ENCODE measurements at regions not wholly inside any gene's neighbourhood (a gene's known extent, or its start where the extent isn't known, plus 50 kb on each side); places are given as distances from the start of the nearest gene placed in this dataset.

DNA sequence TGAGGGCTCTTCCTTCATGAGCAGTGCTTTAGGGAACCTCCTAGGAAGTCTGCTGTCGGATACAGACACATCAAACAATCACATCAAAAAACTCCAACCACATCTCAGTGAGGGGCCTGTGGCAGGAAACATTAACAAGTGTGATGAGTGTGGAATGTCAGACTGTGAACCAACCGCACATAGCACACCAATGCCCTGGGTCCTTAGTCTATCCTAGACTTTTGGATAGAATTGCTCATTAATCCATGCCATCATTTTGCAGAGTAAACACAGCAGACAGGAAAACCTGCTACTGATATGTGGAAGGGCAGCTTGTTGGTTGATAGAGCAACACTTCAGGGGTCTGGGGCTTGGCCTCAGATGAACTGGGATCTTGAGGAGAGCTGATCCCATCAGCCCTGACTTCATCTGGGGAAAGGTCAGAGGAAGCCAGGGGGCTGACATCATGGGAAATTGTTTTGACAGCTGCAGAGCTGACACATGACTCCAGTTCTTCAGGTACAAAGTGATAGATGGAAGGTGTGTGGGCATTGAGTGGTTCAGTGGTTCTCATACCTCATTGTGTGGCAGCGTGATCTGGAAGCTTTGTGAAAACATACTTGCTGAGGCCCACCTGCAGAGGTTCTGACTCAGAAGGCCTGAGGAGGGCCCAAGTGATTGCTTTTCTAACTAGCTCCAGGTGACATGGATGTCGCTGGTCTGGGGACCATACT lies 193.3 kb downstream of the DIRAS2 start:
- no peak for ATAC-seq (replicated peaks)
- DNase-seq: no peak
- Mint-ChIP-seq H3K27ac (no peak overlapping the region), H3K27me3 (peaks cover 4 to 12% of the 10 kb centered on the region in 2 donors), H3K4me3 (no peak overlapping the region), H3K9me3 (no peaks in the 10 kb centered on the region), H3K4me1 (ENCODE audit: low read depth in 2 of 2) (no peaks in the 10 kb centered on the region), H3K36me3 (ENCODE audit: insufficient read depth) (no peaks in the 10 kb centered on the region)

GRCh38 chr9:90451804-90452203 lies 190.8 kb downstream of the DIRAS2 start:
- DNase-seq (no peak), ATAC-seq (replicated peaks) (no peak)
- no peak overlapping the region for H3K27ac Mint-ChIP-seq
- peaks cover 4 to 12% of the 10 kb centered on the region in 2 donors for H3K27me3 Mint-ChIP-seq
- no peaks in the 10 kb centered on the region for H3K4me1 Mint-ChIP-seq (ENCODE audit: low read depth in 2 of 2)
- no peaks in the 10 kb centered on the region for H3K36me3 Mint-ChIP-seq (ENCODE audit: insufficient read depth)
- no peak overlapping the region for H3K4me3 Mint-ChIP-seq
- H3K9me3 Mint-ChIP-seq: no peaks in the 10 kb centered on the region

GRCh38 chr9:90455316-90455715 lies 187.3 kb downstream of the DIRAS2 start:
- ATAC-seq (replicated peaks): no peak
- H3K4me3 Mint-ChIP-seq: no peak overlapping the region
- H3K27me3 Mint-ChIP-seq: peaks cover 9 to 14% of the 10 kb centered on the region in 2 donors
- no peaks in the 10 kb centered on the region for H3K36me3 Mint-ChIP-seq (ENCODE audit: insufficient read depth)
- H3K9me3 Mint-ChIP-seq: no peaks in the 10 kb centered on the region
- DNase-seq: no peak
- H3K4me1 Mint-ChIP-seq (ENCODE audit: low read depth in 2 of 2): no peaks in the 10 kb centered on the region
- no peak overlapping the region for H3K27ac Mint-ChIP-seq

GRCh38 chr9:90457386-90458190 lies 185.0 kb downstream of the DIRAS2 start:
- DNase-seq: no peak
- ATAC-seq (replicated peaks): no peak
- H3K4me3 Mint-ChIP-seq: no peak overlapping the region
- H3K9me3 Mint-ChIP-seq: no peaks in the 10 kb centered on the region
- H3K27ac Mint-ChIP-seq: no peak overlapping the region
- peaks cover 9 to 22% of the 10 kb centered on the region in 2 donors for H3K27me3 Mint-ChIP-seq
- H3K36me3 Mint-ChIP-seq (ENCODE audit: insufficient read depth): no peaks in the 10 kb centered on the region
- H3K4me1 Mint-ChIP-seq (ENCODE audit: low read depth in 2 of 2): no peaks in the 10 kb centered on the region

DNA sequence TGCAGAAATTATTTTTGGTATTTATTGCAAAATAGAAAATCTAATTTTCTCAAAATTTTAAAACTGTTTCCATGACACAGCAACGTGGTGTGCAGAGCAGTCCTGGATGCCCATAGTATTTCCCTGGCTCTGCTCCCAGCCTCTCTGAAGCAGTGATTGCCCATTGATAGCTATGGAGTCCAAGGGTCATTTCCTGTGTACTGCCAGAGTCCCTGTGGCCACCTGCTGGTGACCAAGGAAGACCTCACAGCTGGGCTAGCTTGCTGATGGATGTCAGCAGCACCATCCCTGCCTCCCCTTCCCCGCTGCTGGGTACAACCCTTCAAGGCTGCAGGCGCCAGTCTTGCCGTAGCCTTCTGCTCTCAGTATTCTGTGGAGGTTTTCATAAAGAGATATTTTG lies 184.1 kb downstream of the DIRAS2 start:
- H3K27me3 Mint-ChIP-seq: peaks cover 9 to 22% of the 10 kb centered on the region in 2 donors
- H3K4me1 Mint-ChIP-seq (ENCODE audit: low read depth in 2 of 2): no peaks in the 10 kb centered on the region
- ATAC-seq (replicated peaks): no peak
- no peak for DNase-seq
- no peak overlapping the region for H3K4me3 Mint-ChIP-seq
- no peaks in the 10 kb centered on the region for H3K9me3 Mint-ChIP-seq
- H3K36me3 Mint-ChIP-seq (ENCODE audit: insufficient read depth): no peaks in the 10 kb centered on the region
- H3K27ac Mint-ChIP-seq: no peak overlapping the region

- no peak overlapping the region for H3K27ac Mint-ChIP-seq
- no peak for ATAC-seq (replicated peaks)
- no peaks in the 10 kb centered on the region for H3K36me3 Mint-ChIP-seq (ENCODE audit: insufficient read depth)
- H3K4me1 Mint-ChIP-seq (ENCODE audit: low read depth in 2 of 2): no peaks in the 10 kb centered on the region
- H3K27me3 Mint-ChIP-seq: peaks cover 9 to 22% of the 10 kb centered on the region in 2 donors
- no peak overlapping the region for H3K4me3 Mint-ChIP-seq
- H3K9me3 Mint-ChIP-seq: no peaks in the 10 kb centered on the region
- DNase-seq: no peak
These were observed 183.3 kb downstream of the DIRAS2 start for GRCh38 chr9:90459321-90459720.

GRCh38 chr9:90460220-90460619 lies 182.4 kb downstream of the DIRAS2 start:
- ATAC-seq (replicated peaks) (no peak), DNase-seq (no peak)
- Mint-ChIP-seq H3K9me3 (no peaks in the 10 kb centered on the region), H3K4me3 (no peak overlapping the region), H3K4me1 (ENCODE audit: low read depth in 2 of 2) (no peaks in the 10 kb centered on the region), H3K27ac (no peak overlapping the region), H3K27me3 (peaks cover 9 to 22% of the 10 kb centered on the region in 2 donors), H3K36me3 (ENCODE audit: insufficient read depth) (no peaks in the 10 kb centered on the region)

DNA sequence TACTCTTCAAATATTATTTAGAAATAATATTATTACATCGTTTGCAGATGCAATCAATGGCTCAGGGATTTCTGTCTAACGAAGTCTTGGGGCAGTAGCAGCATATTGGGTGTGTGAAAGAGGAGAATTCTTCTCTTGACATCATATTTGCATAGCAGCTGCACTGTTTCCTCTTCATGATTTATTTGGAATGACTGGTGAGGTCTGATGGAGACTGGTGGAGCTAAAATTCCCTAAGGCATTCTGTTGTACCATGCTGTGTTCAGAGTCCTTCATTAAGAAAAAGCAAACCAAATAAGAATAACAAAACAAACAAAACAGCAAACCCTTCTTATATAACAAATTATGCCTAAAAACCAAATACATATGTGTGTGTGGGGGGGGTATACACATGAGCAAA lies 177.6 kb downstream of the DIRAS2 start:
- peaks cover 1 to 11% of the 10 kb centered on the region in 2 donors for H3K27me3 Mint-ChIP-seq
- H3K27ac Mint-ChIP-seq: no peak overlapping the region
- DNase-seq (no peak), ATAC-seq (replicated peaks) (no peak)
- no peaks in the 10 kb centered on the region for H3K36me3 Mint-ChIP-seq (ENCODE audit: insufficient read depth)
- no peaks in the 10 kb centered on the region for H3K9me3 Mint-ChIP-seq
- H3K4me3 Mint-ChIP-seq: no peak overlapping the region
- H3K4me1 Mint-ChIP-seq (ENCODE audit: low read depth in 2 of 2): no peaks in the 10 kb centered on the region

GRCh38 chr9:90466441-90466840 lies 176.2 kb downstream of the DIRAS2 start:
- no peak for ATAC-seq (replicated peaks)
- no peak for DNase-seq
- no peak overlapping the region for H3K27ac Mint-ChIP-seq
- no peaks in the 10 kb centered on the region for H3K36me3 Mint-ChIP-seq (ENCODE audit: insufficient read depth)
- no peak overlapping the region for H3K4me3 Mint-ChIP-seq
- peaks cover 0 to 8% of the 10 kb centered on the region in 2 donors for H3K27me3 Mint-ChIP-seq
- no peaks in the 10 kb centered on the region for H3K9me3 Mint-ChIP-seq
- H3K4me1 Mint-ChIP-seq (ENCODE audit: low read depth in 2 of 2): no peaks in the 10 kb centered on the region

DNA sequence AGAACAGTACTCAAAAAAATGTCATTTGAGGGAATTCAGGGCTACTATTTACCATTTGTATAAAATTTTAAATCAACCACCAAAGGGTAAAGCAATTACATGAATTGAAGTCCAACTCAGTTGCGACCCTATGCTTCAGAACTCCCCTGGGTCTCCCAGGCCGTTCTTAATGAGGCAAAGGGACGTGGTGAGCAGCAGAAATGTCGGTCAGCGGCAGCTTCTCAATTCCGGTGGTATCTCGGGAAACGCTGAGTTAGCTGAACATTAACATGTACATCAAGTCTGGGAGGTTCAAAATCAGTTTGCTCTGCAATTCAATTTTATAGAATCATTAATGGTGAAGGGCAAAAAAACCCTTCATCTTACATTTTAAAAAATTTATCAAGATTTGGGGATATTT lies 173.2 kb downstream of the DIRAS2 start:
- Mint-ChIP-seq H3K4me1 (ENCODE audit: low read depth in 2 of 2) (no peaks in the 10 kb centered on the region), H3K27me3 (peaks cover 0 to 9% of the 10 kb centered on the region in 2 donors), H3K4me3 (no peak overlapping the region), H3K9me3 (no peaks in the 10 kb centered on the region), H3K27ac (no peak overlapping the region), H3K36me3 (ENCODE audit: insufficient read depth) (no peaks in the 10 kb centered on the region)
- DNase-seq: no peak
- ATAC-seq (replicated peaks): no peak

DNA sequence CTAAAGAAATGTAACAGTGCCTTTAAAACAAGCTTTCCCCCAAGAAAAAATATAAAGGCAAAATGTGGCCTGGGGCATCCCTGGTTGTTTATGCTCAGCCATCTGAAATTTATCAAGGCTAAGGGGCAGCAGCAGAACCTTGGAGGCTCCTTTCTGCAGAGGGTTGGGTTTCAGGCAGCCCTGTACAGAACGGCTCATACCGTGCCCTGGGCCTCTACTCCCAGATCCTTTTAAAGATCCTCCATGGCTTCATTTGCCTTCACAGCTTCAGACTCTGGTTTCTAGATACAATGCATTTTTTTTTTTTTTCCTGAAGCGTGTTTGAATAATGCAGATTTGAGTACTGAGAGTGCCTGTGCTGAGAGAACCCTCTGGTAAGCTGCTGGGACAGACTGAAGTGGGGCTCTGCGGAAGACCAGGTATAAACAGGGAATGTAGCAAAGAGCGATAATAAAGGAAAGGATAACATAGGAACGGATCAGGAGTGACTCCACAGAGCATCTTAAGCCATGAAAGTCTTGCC lies 172.7 kb downstream of the DIRAS2 start:
- no peak overlapping the region for H3K4me3 Mint-ChIP-seq
- no peaks in the 10 kb centered on the region for H3K9me3 Mint-ChIP-seq
- peaks cover 0 to 9% of the 10 kb centered on the region in 2 donors for H3K27me3 Mint-ChIP-seq
- DNase-seq: no peak
- H3K36me3 Mint-ChIP-seq (ENCODE audit: insufficient read depth): no peaks in the 10 kb centered on the region
- H3K27ac Mint-ChIP-seq: no peak overlapping the region
- H3K4me1 Mint-ChIP-seq (ENCODE audit: low read depth in 2 of 2): no peaks in the 10 kb centered on the region
- ATAC-seq (replicated peaks): no peak

DNA sequence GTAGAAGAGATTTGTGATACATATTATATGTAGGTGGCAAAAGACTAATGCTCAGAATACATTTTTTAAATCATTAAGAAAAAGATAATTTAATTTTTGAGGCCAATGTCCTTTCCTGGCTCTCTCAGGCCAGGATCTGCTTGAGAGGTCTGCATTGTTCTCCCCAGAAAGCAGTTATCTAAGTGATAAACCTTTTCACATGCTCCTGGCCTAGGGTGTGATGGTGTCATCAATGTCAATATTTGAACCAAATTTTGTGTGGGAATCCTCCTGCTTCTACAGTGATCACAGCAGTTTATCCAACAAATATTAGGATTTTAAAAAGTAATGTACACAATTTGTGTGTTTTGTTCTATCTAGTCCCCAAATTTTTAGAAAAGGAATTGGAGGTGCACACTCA lies 166.6 kb downstream of the DIRAS2 start:
- no peak overlapping the region for H3K27ac Mint-ChIP-seq
- no peaks in the 10 kb centered on the region for H3K4me1 Mint-ChIP-seq (ENCODE audit: low read depth in 2 of 2)
- H3K4me3 Mint-ChIP-seq: no peak overlapping the region
- no peak for ATAC-seq (replicated peaks)
- H3K36me3 Mint-ChIP-seq (ENCODE audit: insufficient read depth): peaks cover 2% of the 10 kb centered on the region
- peaks cover 0 to 19% of the 10 kb centered on the region in 2 donors for H3K27me3 Mint-ChIP-seq
- DNase-seq: no peak
- H3K9me3 Mint-ChIP-seq: no peaks in the 10 kb centered on the region

DNA sequence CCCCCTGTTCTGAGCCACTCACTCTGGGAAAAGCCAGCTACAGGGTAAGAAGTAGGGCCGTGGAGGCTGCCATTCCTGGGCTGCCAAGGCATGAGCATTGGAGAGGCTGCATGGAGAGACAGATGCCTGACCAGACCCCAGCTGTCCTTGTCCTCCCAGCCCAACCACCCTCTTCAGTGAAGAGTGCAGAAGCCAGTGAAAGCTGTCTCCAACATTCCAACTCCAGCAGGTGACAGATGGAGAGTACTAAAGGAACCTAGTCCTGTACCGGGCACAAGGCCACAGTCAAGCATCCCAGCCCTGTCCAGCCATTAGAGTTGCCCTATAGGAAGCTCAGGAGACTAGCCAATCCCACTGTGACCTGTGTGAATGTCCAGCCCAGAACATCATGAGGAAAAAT lies 165.1 kb downstream of the DIRAS2 start:
- Mint-ChIP-seq H3K36me3 (ENCODE audit: insufficient read depth) (peaks cover 2% of the 10 kb centered on the region), H3K4me3 (no peak overlapping the region), H3K27ac (no peak overlapping the region), H3K27me3 (peaks cover 0 to 10% of the 10 kb centered on the region in 2 donors), H3K9me3 (no peaks in the 10 kb centered on the region), H3K4me1 (ENCODE audit: low read depth in 2 of 2) (no peaks in the 10 kb centered on the region)
- DNase-seq: no peak
- no peak for ATAC-seq (replicated peaks)

DNA sequence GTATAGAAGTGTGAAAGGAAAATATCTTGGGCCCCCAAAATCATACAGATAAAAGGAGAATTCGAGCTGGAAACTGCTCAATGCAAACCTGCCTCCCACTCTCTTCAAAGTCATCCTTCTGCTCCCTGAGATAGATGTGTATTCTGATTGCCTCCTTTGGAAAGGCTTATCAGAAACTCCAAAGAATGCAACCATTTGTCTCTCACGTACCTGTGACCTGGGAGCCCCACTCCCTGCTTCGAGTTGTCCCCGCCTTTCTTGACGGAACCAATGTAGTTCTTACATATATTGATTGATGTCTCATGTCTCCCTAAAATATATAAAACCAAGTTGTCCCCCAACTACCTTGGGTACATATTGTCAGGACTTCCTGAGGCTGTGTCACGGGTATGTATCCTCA lies 163.8 kb downstream of the DIRAS2 start:
- Mint-ChIP-seq H3K36me3 (ENCODE audit: insufficient read depth) (peaks cover 2% of the 10 kb centered on the region), H3K9me3 (no peaks in the 10 kb centered on the region), H3K4me1 (ENCODE audit: low read depth in 2 of 2) (no peaks in the 10 kb centered on the region), H3K27ac (no peak overlapping the region), H3K27me3 (peaks cover 0 to 16% of the 10 kb centered on the region in 2 donors), H3K4me3 (no peak overlapping the region)
- no peak for DNase-seq
- no peak for ATAC-seq (replicated peaks)
